ENCODE measurements at regions not wholly inside any gene's neighbourhood (a gene's known extent, or its start where the extent isn't known, plus 50 kb on each side); places are given as distances from the start of the nearest gene placed in this dataset.

DNA sequence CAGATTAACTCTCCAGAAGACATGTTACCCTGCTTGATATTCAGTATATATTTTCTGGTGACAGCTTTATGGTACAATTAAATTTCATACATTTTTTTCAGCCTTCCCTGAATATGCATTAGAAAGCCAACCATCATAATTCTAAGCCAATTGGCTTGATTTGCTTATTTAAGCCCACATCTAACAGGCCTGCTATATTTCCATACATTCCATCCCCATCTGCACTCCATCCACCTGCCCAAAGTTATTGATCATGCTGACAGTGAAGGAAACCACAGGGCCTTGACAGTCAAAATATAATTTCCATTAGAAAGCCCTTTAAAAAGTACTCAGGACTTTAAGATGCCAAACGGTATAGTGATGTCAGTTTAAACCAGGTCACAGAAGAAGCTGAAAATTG, 164.3 kb downstream of the GXYLT1 start:
- no peak for DNase-seq

DNA sequence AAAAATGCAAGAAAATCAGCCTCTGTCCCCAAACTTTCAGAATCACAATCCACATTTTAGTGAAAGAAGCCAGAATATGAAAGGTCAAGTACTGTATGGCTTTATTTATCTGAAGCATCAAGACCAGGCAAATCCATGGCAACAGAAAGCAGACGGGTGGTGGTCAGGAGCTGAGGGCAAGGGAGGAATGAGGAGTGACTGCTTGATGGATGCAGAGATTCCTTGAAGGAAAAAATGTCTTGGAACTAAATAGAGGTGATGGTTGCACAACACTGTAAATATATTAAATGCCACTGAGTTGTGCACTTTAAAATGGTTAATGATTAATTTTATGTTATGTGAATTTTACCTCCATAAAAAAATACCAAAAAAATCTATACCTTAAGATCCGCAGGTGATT, 165.1 kb downstream of the GXYLT1 start:
- no peak for DNase-seq

- no peak for DNase-seq
These were observed 172.1 kb downstream of the GXYLT1 start for GRCh38 chr12:41972598-41972997.

- no peak for DNase-seq
These were observed 172.5 kb downstream of the GXYLT1 start for GRCh38 chr12:41972196-41972595.

- no peak for DNase-seq
These were observed 173.9 kb downstream of the GXYLT1 start for GRCh38 chr12:41970744-41971143.

DNA sequence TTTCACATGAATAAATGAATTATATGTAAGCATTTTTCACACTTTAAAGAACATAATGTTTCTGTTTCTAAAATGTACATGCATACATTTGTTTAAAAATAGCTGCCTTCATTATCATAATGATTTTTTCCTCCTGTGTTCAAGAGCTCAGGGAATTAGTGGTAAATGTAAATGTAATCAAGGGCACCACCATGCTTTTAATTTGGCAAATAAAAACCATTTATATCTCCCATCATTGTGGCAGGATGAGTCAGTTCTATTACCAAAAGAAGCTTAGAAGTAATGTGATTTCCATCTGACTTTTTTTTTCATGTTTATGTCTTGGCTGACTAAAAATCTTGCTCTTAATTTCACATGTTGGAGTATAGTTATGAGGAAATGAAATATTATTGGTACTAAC, 176.1 kb downstream of the GXYLT1 start:
- no peak for DNase-seq

DNA sequence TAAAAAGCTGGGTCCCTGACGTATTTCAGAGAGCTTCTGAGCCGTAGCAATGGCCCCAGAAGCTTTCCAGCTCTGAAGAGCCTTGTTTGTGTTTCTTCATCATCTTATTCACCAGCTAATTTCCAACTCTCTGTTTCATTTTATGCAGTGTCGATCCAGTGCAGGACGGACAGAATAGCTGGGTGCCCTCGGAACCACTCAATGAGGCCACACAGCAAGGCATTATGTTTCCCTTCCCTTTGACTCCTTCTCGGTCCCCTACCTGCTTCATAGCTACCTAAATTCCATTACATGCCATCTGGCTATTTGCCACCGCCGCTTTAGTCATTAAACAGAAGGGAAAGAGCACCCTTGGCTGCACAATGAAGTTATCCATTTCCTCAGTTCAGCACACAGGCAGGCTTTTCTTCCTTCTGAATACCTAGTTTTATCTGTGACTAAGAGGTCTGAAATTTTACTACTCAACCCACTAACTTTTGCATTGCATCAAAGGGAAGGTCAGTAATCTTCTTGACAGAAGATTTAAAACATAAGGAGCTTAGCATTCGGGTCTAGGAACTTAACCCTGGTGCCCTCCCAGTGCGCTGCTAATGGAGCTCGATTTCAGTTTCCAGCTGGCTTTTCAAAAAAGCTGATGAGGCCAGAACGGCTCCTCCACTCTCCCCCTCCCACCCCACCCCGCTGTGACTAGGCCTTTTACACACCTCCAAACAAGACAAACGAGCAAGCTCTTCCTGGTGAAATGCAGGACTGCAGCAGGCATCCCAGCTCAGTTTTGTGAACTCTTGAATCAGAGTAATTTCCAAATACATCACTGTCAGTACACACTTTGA, 176.8 kb downstream of the GXYLT1 start:
- DNase-seq: no peak

- no peak for DNase-seq
These were observed 177.8 kb downstream of the GXYLT1 start for GRCh38 chr12:41966916-41967315.

DNA sequence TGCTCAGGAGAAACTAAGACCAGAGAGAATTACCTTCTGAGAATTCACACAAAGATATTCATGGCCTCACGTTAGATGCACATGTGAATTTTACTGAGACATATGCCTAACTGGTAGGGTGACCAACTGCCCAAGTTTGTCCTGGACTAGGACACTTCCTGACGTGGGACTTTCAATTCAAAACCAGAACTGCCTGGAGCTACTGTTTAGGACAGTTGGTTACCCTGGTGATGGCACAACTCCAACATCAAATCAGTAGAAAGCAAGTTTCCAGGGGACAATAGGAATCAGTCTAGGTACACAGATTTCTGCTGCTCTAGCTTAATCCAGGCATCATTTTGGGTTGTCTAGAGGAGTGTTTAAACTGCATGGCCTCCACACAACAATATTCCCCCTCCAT, 178.7 kb downstream of the GXYLT1 start:
- DNase-seq: no peak

DNA sequence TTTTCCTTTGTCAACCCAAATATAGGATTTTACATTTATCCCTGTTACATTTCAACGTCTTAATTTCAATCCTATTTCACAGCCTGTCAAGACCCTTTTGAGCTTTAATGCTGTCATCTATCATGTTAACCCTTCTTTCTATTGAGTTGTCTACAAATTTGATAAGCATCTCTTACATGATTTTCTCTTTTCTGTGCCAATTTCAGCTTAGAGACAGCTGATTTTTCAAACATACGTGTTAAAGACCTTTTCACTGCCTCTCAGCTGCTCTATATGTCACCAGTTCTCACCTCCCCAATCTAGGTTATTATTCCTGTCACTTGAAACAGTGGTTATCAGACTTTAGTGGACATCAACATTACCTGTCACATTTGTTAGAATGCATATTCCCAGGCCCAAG, 181.3 kb downstream of the GXYLT1 start:
- no peak for DNase-seq

DNA sequence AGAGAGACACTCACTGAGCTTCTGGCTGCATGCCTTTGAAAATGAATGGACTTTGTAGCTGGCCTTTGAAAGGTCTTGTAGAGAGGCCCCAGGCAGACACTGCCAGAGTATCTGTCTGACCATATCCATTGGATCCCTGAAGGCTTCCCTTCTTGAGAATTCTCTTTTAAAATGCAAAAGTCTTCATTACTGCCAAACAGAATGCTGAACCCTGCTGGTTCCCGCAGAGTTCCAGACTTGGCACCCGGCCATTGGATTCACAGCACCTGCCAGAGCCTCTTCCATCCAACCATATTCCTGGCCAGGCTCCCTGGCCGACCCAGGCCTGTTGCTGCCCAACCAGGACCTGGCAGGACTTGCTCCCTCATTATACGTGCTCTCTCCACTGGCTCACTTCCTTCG, 182.5 kb downstream of the GXYLT1 start:
- DNase-seq: peak; percentile 28

DNA sequence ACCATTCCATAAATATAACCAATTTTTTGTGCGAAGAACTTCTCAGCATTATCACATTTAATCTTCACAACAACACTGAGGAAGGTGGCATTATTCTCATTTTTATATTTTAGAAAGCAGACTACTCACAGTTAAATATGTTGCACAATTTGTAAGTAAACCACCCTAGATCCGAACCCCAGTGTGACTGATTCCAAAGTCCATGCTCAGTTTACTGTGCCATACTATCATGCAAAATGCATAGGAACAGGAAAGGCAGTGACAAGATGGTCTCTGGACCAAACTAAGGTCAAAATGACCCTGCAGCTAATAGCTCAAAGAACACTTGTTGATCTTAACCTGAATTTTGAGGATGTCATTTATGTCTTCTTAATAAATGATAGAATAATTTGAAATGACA, 185.4 kb downstream of the GXYLT1 start:
- DNase-seq: no peak

DNA sequence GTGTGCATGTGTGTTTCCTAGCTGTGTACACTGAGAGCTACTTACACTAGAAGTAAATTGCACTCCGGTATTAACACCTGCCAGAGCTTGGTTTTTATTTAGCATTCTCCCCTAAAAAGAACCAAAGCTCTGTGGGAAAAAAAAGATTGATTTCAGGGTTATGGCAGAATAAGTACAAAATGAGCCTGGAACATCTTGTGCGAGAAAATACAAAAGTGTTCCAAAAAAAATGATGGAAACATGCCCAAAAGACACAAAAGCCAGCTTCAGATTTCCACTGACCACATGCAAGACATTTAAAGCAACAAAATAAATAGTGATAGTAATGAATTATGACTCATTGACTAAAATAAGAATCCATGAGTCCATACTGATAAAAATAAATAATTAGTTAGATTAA, 188.3 kb downstream of the GXYLT1 start:
- no peak for DNase-seq

GRCh38 chr12:41950455-41950854, 194.2 kb downstream of the GXYLT1 start:
- DNase-seq: no peak

GRCh38 chr12:41946106-41946505, 198.6 kb downstream of the GXYLT1 start:
- DNase-seq: no peak

DNA sequence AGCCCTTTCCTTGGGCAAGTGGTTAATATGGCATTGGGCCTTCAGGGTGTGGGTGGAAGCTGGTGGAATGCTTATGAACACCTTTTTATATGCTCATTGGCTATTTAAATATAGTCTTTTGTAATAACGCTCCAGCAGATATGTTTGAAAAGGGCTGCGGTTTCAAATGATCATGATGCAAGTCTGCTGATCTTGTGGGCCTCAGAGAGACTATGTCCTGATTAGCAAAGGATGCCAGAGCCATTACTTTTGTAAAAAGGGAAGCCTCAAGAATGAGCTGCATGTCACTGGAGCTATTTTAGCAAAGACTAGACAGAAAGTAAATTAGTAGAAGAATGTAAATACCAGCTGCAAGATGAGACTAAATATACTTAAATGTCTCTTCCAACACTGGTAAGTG, 200.5 kb downstream of the GXYLT1 start:
- no peak for DNase-seq

DNA sequence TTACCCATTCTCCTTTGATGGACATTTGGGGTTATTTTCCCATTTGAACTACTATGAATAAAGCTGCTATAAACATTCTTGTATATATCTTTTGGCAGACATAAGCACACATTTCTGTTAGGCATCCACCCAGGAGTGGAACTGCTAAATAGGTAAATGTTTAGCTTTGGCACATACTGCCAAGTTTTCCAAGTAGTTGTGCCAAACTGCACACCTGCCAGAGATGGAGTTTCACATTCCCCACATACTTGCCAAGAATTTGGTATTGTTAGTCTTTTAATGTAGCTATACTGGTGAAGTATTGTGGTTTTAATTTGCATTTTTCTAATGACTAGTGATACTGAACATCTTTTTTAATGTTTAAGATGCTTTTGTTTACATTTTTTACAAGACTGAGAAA, 201.0 kb downstream of the GXYLT1 start:
- no peak for DNase-seq

DNA sequence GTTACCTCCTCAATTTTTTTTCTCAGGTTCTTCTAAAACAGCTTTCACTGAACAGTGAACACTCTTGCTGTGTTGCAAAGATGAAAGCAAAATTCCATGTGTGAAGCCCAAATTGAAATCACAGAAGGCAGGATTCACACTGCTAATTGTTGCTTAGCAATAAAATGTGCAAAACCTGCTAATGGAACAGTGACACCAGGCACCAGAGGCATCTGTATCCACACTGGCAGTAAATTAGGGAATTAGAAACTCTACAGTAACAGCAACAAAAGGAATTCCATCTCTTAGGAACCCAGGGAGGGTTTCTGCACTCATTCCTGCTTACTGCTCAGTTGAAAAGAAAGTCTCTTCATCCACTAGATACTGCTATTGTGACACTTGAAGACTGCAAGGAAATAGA, 202.3 kb downstream of the GXYLT1 start:
- no peak for DNase-seq

- no peak for DNase-seq
These were observed 203.6 kb downstream of the GXYLT1 start for GRCh38 chr12:41941079-41941478.

GRCh38 chr12:41940571-41940970, 204.1 kb downstream of the GXYLT1 start:
- DNase-seq: no peak

GRCh38 chr12:41936333-41936732, 208.3 kb downstream of the GXYLT1 start:
- DNase-seq: no peak

DNA sequence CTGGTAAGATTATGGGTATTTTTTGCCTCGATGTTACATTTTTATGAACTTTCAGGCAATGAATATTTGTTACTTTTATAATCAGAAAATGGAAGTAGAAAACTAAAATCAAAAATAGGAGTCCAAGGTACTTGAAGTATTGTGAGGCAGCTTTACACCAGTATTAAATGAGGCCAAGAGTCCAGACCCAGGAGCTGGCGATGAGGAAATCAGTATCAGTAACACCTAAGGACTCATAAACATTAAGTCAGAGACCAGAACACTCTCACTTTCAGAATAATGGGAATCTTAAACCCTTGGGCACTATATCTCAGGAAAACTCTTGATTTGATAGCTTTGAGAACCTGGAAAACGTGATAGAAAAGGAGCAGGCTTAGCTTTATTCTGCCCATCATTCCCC, 208.8 kb downstream of the GXYLT1 start:
- no peak for DNase-seq

DNA sequence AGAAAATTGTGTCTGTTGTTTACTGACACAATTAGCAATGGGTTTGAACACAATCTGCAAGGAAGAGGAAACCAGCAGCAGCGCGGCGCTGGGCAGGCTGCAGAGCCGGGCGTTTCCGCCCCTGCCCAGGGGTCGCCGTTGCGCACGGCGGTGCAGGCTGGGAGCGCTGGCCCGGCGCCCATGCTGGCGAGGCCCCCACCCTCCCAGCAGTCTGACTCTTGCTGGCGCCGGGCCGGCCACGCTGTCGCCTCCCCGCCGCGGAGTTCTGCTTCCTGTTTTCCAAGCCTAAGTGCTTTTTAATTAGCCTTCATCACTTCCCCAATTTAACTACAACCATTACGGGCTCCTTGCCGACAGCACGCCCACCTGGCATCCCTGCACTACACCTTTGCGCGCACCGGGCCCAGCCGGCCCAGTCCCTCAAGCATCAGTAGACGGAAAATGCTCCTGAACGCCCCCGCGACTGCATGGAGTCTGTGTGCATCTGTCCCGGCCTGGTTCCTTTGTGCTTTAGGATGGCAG, 212.1 kb downstream of the GXYLT1 start:
- peak; percentile 75 for DNase-seq

DNA sequence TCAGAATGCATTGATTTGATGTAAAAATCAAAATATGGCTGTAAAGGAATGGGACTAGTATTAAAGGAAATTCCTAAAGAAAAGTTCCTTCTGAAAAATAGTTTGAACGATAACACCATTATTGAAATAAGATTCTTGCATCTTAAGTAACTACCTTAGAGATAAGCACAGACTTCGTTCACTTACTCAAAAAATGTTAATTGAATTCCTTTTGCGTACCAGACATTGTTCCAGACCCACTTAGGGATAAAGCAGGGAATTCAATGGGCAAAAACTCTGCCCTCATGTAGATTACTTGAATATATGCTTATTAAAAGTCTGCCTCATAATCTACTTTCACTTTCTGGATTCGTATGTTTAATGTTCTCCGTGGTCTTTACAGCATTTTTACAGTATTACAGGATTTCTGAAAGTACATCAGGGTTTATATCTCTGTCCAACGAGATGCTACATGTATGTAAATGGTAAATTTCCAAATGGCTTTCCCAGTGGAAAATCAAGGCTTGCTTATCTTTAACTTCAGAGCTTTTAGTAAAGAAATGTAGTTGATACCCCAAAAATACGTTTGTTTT, 213.7 kb downstream of the GXYLT1 start:
- no peak for DNase-seq

GRCh38 chr12:41924111-41924510, 220.6 kb downstream of the GXYLT1 start:
- DNase-seq: no peak

Measured in NCI-H510A (cell line).